Uterus (tissue), 2 donors: ENCODE measurements at regions not wholly inside any gene's neighbourhood (a gene's known extent, or its start where the extent isn't known, plus 50 kb on each side); places are given as distances from the start of the nearest gene placed in this dataset.

Experiments used
- CTCF ChIP-seq, 4 experiments: fragments of 200-600 bp in 2 of 4; fragments of 450-650 bp in 2 of 4; sonication (generic) in 2 of 4; IDR thresholded peaks; one replicate each; pipeline ENCODE4 v1.5.1; 2016 to 2019; ENCODE audit warnings: antibody characterized with exemption in 4 of 4, mild to moderate bottlenecking in 2 of 4, moderate library complexity in 1 of 4
- POLR2A ChIP-seq, 2 donors: fragments of 450-650 bp; IDR thresholded peaks; one replicate each; pipeline ENCODE4 v1.6.1; 2016; ENCODE audit warnings: antibody characterized with exemption in 2 of 2, mild to moderate bottlenecking in 1 of 2, moderate library complexity in 1 of 2

- no peak for TF ChIP-seq CTCF (IDR thresholded peaks at IDR 0.05)
- no peak for TF ChIP-seq POLR2A (IDR thresholded peaks at IDR 0.05)
Observed at GRCh38 chr17:68763562-68763961, 162.4 kb upstream of the FAM20A start.
